Rectal smooth muscle tissue (tissue), 1 donor: ENCODE measurements at regions not wholly inside any gene's neighbourhood (a gene's known extent, or its start where the extent isn't known, plus 50 kb on each side); places are given as distances from the start of the nearest gene placed in this dataset.

ENCODE experiments used
- H3K27ac ChIP-seq: one replicate; pipeline ENCODE4 v1.7.0; 2013; ENCODE audit warnings: low read depth, low read length, inconsistent platforms
- H3K27me3 ChIP-seq: one replicate; pipeline ENCODE4 v1.7.0; 2013; ENCODE audit warnings: low read length; ENCODE audit not compliant: control insufficient read depth, insufficient read depth
- H3K36me3 ChIP-seq: one replicate; pipeline ENCODE4 v1.7.0; 2013; ENCODE audit warnings: low read length; ENCODE audit not compliant: control insufficient read depth, insufficient read depth
- H3K4me1 ChIP-seq: one replicate; pipeline ENCODE4 v1.7.0; 2013; ENCODE audit warnings: low read length; ENCODE audit not compliant: control insufficient read depth, insufficient read depth
- H3K4me3 ChIP-seq: one replicate; pipeline ENCODE4 v1.7.0; 2013; ENCODE audit warnings: low read length
- H3K9ac ChIP-seq: one replicate; pipeline ENCODE4 v1.7.0; 2013; ENCODE audit warnings: low read length

DNA sequence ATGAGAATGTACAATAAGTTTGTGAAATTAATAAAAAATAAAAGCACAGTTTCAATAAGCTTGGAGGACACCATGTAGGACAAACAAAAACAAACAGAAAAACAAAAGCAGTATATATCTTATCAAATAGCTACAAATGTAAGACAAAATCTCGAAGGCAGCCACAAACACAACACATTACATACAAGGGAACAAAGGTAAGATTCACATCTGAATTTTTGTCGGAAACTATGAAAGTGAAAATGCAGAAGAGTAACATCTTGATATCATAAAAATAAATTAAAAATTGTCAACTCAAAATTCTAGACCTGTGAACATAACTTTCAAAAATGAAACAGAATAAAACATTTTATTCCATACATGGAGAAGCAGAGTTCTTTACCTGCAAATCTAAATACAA lies 1049.5 kb upstream of the ADGRL2 start:
- H3K4me1 ChIP-seq = no peaks in the 10 kb centered on the region
- no peaks in the 10 kb centered on the region for H3K27me3 ChIP-seq
- H3K27ac ChIP-seq = no peak overlapping the region
- no peaks in the 10 kb centered on the region for H3K36me3 ChIP-seq
- no peak overlapping the region for H3K9ac ChIP-seq
- H3K4me3 ChIP-seq = no peak overlapping the region

DNA sequence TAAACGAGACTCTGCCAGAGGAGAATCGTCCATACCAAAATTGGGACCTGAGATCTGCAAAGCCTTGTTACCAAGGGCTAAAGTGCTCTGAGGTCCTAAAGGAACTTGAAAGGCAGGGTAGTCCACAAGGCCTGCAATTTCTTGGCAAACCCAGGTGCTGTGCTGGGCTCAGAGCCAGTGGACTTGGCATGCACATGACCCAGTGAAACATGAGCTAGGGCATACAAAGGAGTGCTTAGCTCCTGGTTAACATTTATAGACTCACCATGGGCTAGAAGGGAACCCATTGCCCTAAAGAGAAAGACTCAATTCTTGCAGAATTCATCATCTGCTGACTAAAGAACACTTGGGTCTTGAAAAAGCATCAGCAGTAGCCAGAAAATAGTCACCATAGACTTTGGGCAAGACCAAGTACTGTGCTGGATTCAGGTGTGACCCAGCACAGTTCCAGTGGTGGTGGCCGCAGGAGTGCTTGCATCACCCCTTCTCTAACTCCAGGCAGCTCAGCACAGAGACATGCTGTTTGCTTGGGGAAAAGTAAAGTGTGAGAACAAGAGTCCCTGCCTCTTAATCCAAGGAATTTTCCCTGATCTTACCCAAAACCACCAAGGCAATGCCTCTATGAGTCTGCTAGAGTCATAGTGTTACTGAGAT lies 1069.4 kb upstream of the ADGRL2 start:
- H3K36me3 ChIP-seq = no peaks in the 10 kb centered on the region
- H3K4me3 ChIP-seq = no peak overlapping the region
- no peaks in the 10 kb centered on the region for H3K4me1 ChIP-seq
- H3K27ac ChIP-seq = no peak overlapping the region
- H3K9ac ChIP-seq = no peak overlapping the region
- H3K27me3 ChIP-seq = no peaks in the 10 kb centered on the region

DNA sequence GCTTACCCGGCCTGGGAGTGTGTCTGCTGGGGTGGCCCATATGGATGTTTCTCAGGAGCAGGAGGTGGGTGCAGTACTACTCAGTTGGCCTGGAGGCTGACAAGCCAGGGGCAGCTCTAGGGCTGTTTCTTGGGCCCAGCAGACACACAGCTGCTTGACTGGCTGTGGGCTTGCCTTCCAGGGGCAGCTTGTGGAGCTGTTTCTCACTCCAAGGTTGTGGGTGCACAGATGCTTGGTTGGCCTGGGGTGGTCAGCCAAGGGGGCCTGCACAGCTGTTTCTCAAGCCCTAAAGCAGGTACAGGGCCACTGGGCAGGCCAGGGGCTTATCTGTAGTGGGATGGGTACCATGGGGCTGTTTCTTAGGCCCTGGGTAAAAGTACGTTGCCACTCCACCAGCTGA lies 1078.1 kb upstream of the ADGRL2 start:
- Histone ChIP-seq H3K9ac (no peak overlapping the region), H3K27me3 (no peaks in the 10 kb centered on the region), H3K4me1 (no peaks in the 10 kb centered on the region), H3K4me3 (no peak overlapping the region), H3K27ac (no peak overlapping the region), H3K36me3 (no peaks in the 10 kb centered on the region)

DNA sequence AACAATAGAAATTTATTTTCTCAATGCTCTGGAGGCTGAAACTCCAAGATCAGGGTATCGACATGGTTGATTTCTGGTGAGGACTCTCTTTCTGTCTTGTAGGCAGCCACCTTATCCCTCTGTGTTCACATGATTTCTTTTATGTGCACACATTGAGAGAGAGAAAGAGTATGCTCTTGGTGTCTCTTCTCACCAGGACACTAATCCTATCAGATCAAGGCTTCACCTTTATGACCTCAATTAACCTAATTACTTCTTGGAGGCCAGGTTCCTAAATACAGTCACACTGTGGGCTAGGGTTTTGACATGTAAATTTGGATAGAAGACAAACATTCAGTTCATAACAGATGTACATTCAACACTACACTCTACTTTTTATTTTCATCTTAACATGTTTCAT lies 1094.2 kb upstream of the ADGRL2 start:
- no peak overlapping the region for H3K4me3 ChIP-seq
- H3K9ac ChIP-seq = no peak overlapping the region
- no peaks in the 10 kb centered on the region for H3K4me1 ChIP-seq
- H3K36me3 ChIP-seq = no peaks in the 10 kb centered on the region
- H3K27ac ChIP-seq = no peak overlapping the region
- no peaks in the 10 kb centered on the region for H3K27me3 ChIP-seq

DNA sequence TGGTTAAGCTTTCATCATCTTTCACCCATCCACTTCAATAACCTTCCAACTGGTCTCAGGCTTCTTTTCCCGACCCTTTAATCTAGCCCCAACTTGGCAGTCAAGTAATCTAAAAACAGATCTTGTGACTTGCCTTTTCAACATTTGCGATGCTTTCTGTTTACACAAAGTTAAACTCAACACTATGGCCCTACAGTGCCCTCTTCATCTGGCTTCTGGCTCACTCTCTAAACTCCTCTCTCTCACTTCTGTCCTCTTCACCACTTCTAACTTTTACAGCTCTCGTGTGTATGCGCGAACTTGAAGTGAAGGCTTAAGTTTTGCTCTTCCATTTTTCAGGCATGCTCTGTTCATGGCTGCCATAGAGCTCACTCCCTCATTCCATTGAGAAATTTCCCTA lies 1122.3 kb upstream of the ADGRL2 start:
- H3K4me3 ChIP-seq = no peak overlapping the region
- H3K36me3 ChIP-seq = no peaks in the 10 kb centered on the region
- H3K27ac ChIP-seq = no peak overlapping the region
- no peaks in the 10 kb centered on the region for H3K27me3 ChIP-seq
- no peaks in the 10 kb centered on the region for H3K4me1 ChIP-seq
- H3K9ac ChIP-seq = no peak overlapping the region

DNA sequence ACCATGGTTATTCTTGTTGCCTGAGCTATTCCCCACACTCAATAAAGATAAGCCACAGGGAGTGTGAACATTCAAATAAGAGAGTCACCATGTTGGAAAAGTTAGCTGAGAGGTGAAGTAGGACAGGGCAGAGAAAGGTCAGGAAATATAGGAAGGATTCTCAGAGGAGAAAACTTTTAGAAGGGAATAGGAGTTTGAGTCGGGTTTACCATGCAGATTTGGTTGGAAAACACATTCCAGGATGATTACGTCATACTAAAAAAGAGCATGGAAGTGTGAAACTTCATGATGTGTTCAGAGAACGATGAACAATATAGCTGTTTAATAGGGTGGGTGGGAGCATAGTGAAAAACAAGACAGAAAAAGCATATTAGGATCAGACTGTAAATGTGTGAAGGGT lies 1125.3 kb upstream of the ADGRL2 start:
- Histone ChIP-seq H3K27me3 (no peaks in the 10 kb centered on the region), H3K27ac (no peak overlapping the region), H3K36me3 (no peaks in the 10 kb centered on the region), H3K4me1 (no peaks in the 10 kb centered on the region), H3K9ac (no peak overlapping the region), H3K4me3 (no peak overlapping the region)

DNA sequence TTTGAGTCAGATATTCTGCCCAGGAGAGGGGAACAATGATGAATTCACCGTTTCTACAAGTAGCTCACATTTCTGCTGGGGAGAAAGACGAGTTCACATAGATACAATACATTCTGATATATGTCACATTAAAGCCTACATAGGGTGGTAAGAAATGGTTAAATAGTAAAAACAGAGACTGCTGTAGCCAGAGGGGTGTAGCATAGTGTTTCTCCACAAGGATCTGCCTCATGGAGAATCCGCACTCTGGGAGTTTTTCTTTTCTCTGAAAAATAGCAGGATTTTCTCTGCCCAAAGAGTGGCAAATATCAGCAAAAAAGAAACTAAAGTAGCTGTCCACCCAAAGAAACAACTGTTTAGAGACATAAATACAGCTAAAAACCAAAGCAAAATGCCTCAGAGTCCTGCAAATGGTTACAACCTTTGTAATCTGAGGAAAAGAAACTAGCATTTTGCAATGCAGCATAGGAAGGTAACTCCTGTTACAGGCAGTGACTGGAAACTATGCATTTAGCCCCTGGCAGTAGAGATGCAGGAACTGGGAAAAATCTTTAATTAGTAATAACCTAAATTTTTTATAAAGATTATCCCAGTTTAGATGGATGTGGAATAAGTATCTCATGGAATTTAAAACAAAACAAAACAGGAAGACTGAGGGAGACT lies 1126.7 kb upstream of the ADGRL2 start:
- Histone ChIP-seq H3K9ac (no peak overlapping the region), H3K27ac (no peak overlapping the region), H3K4me1 (no peaks in the 10 kb centered on the region), H3K4me3 (no peak overlapping the region), H3K27me3 (no peaks in the 10 kb centered on the region), H3K36me3 (no peaks in the 10 kb centered on the region)

DNA sequence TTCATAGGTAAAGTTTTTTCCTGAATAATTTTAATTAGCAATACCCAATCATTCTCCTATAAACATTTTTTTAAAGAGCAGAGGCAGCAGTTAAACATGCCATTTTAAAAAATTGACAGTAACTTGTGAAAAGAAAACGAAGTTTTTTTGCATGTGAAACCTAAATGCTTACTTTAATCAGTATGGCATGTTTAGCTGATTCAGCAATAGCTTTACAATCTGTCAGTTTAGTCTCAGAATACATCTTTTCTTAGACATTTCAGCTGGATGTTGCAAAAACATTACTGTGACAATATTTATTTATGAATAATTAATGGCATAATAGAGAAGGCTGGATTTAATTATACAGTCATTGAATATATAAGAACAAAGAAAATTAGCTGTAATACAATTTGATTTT lies 1132.4 kb upstream of the ADGRL2 start:
- Histone ChIP-seq H3K4me3 (no peak overlapping the region), H3K9ac (no peak overlapping the region), H3K4me1 (no peaks in the 10 kb centered on the region), H3K27me3 (no peaks in the 10 kb centered on the region), H3K36me3 (no peaks in the 10 kb centered on the region), H3K27ac (no peak overlapping the region)

DNA sequence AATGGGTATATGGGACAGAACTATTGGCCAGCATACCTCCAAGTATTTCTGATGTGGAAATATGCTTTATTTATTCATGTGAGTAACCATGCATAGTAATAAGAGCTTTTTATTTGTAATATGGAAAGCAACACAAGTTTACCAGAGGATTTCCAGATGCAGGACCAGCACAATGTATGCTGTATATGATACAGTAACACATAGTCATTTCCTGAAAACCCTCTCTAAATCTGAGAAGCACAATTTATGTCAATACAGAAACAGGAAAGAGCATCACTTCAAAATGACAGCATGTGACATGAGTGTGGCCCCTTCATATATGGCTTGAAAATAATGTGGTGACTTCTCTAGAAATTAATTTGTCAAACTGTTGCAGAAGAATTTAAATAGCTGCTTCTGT lies 1134.7 kb upstream of the ADGRL2 start:
- H3K27me3 ChIP-seq = no peaks in the 10 kb centered on the region
- no peaks in the 10 kb centered on the region for H3K4me1 ChIP-seq
- H3K4me3 ChIP-seq = no peak overlapping the region
- H3K27ac ChIP-seq = no peak overlapping the region
- no peaks in the 10 kb centered on the region for H3K36me3 ChIP-seq
- no peak overlapping the region for H3K9ac ChIP-seq

DNA sequence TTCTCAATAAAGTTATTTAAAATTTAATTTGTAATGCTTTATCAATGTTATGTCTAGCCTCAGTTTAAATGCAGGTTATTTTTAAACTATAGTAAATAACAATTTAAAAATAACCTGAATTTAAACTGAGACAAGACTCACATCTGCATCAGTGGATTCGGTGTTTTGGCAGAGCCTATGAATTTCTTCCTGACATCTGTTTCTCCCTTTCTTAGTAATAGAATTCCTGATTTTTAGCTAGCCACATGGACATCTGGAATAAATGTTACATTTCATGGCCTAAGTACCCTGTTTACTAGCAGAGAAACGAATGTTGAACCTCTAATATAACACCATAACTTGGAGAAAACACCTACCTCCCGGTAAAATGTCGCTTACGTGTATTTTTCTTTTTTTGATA lies 1141.6 kb upstream of the ADGRL2 start:
- H3K4me1 ChIP-seq = no peaks in the 10 kb centered on the region
- H3K27ac ChIP-seq = no peak overlapping the region
- H3K27me3 ChIP-seq = no peaks in the 10 kb centered on the region
- no peaks in the 10 kb centered on the region for H3K36me3 ChIP-seq
- no peak overlapping the region for H3K9ac ChIP-seq
- H3K4me3 ChIP-seq = no peak overlapping the region

DNA sequence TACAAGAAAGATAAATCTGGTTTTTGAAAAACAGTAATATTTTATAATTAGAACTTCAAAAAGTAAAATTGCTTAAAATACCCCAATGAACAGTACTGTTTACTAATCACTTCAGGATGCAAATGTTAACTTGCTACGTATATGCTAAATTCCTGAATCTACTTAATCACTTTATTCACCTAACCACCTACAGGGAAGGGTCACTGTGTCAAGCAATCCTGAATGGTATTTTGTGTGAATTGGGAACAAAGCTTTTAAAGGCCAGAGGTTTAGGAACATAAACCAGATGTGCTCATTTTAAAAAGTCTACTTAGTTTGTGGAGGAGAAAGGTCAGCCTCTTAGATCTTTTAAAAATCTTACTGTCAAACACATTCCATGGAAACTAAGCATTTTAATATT lies 1143.0 kb upstream of the ADGRL2 start:
- Histone ChIP-seq H3K4me1 (no peaks in the 10 kb centered on the region), H3K9ac (no peak overlapping the region), H3K4me3 (no peak overlapping the region), H3K36me3 (no peaks in the 10 kb centered on the region), H3K27me3 (no peaks in the 10 kb centered on the region), H3K27ac (no peak overlapping the region)

DNA sequence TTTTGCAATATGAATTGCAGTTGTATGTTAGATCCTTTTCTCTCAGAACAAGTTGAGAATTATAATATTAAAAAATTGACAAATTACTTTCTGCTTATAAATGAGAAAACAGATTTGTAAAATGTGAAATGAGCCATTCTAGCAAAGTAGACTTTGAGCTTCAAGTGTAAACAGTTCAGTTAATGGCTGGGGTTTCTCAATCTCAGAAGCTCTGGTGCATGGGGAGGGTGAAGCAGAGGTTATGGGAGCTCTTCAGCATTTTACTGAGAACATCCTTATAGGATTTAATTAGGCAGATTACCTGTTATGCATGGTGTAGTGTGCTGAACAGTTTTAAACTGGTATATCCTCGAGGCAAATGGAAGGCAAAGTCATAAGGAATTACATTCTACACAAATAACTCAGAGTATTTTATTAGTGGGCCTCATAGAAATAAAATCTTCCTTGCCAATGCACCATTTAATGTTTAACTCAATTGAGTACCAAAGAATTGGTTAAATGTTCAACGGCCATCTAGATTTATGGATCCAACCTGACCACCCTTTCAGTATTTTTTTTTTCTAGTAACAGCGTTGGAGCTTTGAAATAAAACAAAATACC lies 1143.6 kb upstream of the ADGRL2 start:
- Histone ChIP-seq H3K36me3 (no peaks in the 10 kb centered on the region), H3K9ac (no peak overlapping the region), H3K27ac (no peak overlapping the region), H3K4me1 (no peaks in the 10 kb centered on the region), H3K27me3 (no peaks in the 10 kb centered on the region), H3K4me3 (no peak overlapping the region)

DNA sequence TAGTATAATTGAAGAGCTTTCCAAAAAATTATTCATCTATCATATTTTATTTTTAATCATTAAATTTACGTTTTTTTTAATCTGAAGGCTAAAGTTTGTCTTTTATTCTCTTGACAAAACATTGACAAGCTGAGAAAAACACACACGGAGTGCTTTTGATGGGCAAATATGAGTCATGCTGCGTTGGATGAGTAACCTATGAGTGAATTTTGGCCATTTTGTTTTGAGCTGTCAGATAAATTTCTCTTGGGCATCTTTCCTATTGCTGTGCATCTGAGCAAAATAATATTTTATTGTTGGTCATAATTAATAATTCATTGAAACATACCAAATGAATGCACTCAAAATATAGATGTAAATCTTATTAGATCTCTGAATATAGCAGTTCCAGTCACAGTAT lies 1144.1 kb upstream of the ADGRL2 start:
- no peak overlapping the region for H3K27ac ChIP-seq
- no peak overlapping the region for H3K4me3 ChIP-seq
- no peak overlapping the region for H3K9ac ChIP-seq
- no peaks in the 10 kb centered on the region for H3K36me3 ChIP-seq
- H3K27me3 ChIP-seq = no peaks in the 10 kb centered on the region
- H3K4me1 ChIP-seq = no peaks in the 10 kb centered on the region
